HepG2 (cell line): ENCODE measurements at regions not wholly inside any gene's neighbourhood (a gene's known extent, or its start where the extent isn't known, plus 50 kb on each side); places are given as distances from the start of the nearest gene placed in this dataset.

ENCODE experiments used
- ATF7 ChIP-seq, 2 experiments: fragments of 450-650 bp in 1 of 2; sonication (generic) in 1 of 2; formaldehyde crosslinking in 1 of 2; IDR thresholded peaks; 2 replicates each; pipeline versions ENCODE4 v1.4.0 to v1.6.1; 2016 to 2020; ENCODE audit warnings: antibody characterized with exemption in 1 of 2, mild to moderate bottlenecking in 1 of 2, missing genetic modification reagents in 1 of 2
- CTCF ChIP-seq: sonication (generic); formaldehyde crosslinking; IDR thresholded peaks from 2 replicates; pipeline ENCODE4 v1.5.0; 2020; ENCODE audit warnings: mild to moderate bottlenecking, missing genetic modification reagents, moderate library complexity
- FOXP4 ChIP-seq: sonication (generic); formaldehyde crosslinking; IDR thresholded peaks from 2 replicates; pipeline ENCODE4 v1.4.0; 2020; ENCODE audit warnings: missing genetic modification reagents
- HNRNPUL1 ChIP-seq: fragments of 200-400 bp; formaldehyde crosslinking; IDR thresholded peaks from 2 replicates; pipeline ENCODE4 v1.6.1; 2017; ENCODE audit warnings: low read depth, mild to moderate bottlenecking, low read length, moderate library complexity
- MAF1 ChIP-seq: sonication (generic); formaldehyde crosslinking; IDR thresholded peaks from 2 replicates; pipeline ENCODE4 v1.5.0; 2020; ENCODE audit warnings: missing genetic modification reagents, borderline replicate concordance
- RAD51 ChIP-seq: fragments of 450-650 bp; IDR thresholded peaks from 2 replicates; pipeline ENCODE4 v1.6.1; 2016; ENCODE audit warnings: borderline replicate concordance
- RELA ChIP-seq: sonication (generic); formaldehyde crosslinking; IDR thresholded peaks from 2 replicates; pipeline ENCODE4 v1.4.0; 2020; ENCODE audit warnings: missing genetic modification reagents
- TBL1XR1 ChIP-seq: fragments of 150-350 bp; IDR thresholded peaks from 2 replicates; pipeline ENCODE4 v1.6.1; 2014; ENCODE audit warnings: borderline replicate concordance, low read length; ENCODE audit not compliant: partially characterized antibody
- ZBTB1 ChIP-seq: sonication (generic); formaldehyde crosslinking; IDR thresholded peaks from 2 replicates; pipeline ENCODE4 v1.4.0; 2020; ENCODE audit warnings: missing genetic modification reagents, borderline replicate concordance
- ZBTB20 ChIP-seq: sonication (generic); formaldehyde crosslinking; IDR thresholded peaks from 2 replicates; pipeline ENCODE4 v1.8.1; 2023; ENCODE audit warnings: missing genetic modification reagents, low read depth, mild to moderate bottlenecking, borderline replicate concordance
- ZFP36 ChIP-seq: fragments of 150-350 bp; IDR thresholded peaks from 2 replicates; pipeline ENCODE4 v1.6.1; 2018; ENCODE audit warnings: borderline replicate concordance, low read length, low read depth; ENCODE audit not compliant: partially characterized antibody
- ZMAT3 ChIP-seq: sonication (generic); formaldehyde crosslinking; conservative IDR thresholded peaks from 2 replicates; pipeline ENCODE4 v1.7.0; 2021; ENCODE audit warnings: missing genetic modification reagents
- ZNF639 ChIP-seq: conservative IDR thresholded peaks from 2 replicates; pipeline ENCODE4 v1.6.1; 2018; ENCODE audit warnings: missing genetic modification reagents

GRCh38 chr7:84568781-84569180 is 374.2 kb upstream of the SEMA3A start:
- TF ChIP-seq HNRNPUL1 (no peak), ATF7 (IDR thresholded peaks at IDR 0.05) (no peak), ATF7 (CRISPR knock-in tag; IDR thresholded peaks at IDR 0.05) (no peak), CTCF (CRISPR knock-in tag) (no peak), FOXP4 (CRISPR knock-in tag) (no peak), TBL1XR1 (no peak), ZNF639 (no peak), ZFP36 (no peak), RAD51 (no peak), ZBTB20 (CRISPR knock-in tag) (no peak), ZMAT3 (CRISPR knock-in tag) (no peak), ZBTB1 (CRISPR knock-in tag) (no peak), MAF1 (CRISPR knock-in tag) (no peak), RELA (CRISPR knock-in tag) (no peak)
